ENCODE measurements at regions not wholly inside any gene's neighbourhood (a gene's known extent, or its start where the extent isn't known, plus 50 kb on each side); places are given as distances from the start of the nearest gene placed in this dataset.

DNA sequence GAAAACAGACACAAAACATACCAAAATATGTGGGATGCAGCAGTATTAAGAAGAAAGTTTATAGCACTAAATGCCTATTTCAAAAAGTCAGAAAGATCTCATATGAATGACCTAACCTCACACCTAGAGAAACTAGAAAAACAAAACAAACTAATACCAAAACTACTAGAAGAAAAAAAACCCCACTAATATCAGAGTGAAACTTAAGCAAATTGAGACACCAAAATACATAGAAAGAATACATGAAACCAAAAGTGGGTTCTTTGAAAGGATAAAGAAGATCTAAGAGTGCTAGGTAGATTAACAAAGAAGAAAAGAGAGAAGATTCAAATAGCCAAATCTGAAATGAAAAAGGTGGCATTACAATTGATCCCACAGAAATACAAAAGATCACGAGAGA, 494.1 kb downstream of the SH2D4B start:
- TF ChIP-seq EZH2phosphoT487 (IDR thresholded peaks at IDR 0.05; ENCODE audit: low read depth, severe bottlenecking, unreplicated experiment) (no peak), EZH2 (IDR thresholded peaks at IDR 0.05; ENCODE audit: borderline replicate concordance) (no peak)
- TF ChIP-seq, protein P1, sequence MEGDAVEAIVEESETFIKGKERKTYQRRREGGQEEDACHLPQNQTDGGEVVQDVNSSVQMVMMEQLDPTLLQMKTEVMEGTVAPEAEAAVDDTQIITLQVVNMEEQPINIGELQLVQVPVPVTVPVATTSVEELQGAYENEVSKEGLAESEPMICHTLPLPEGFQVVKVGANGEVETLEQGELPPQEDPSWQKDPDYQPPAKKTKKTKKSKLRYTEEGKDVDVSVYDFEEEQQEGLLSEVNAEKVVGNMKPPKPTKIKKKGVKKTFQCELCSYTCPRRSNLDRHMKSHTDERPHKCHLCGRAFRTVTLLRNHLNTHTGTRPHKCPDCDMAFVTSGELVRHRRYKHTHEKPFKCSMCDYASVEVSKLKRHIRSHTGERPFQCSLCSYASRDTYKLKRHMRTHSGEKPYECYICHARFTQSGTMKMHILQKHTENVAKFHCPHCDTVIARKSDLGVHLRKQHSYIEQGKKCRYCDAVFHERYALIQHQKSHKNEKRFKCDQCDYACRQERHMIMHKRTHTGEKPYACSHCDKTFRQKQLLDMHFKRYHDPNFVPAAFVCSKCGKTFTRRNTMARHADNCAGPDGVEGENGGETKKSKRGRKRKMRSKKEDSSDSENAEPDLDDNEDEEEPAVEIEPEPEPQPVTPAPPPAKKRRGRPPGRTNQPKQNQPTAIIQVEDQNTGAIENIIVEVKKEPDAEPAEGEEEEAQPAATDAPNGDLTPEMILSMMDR (IDR thresholded peaks at IDR 0.05; ENCODE audit: poor library complexity) = no peak
